Neural progenitor cell (in vitro differentiated cells): ENCODE measurements at regions not wholly inside any gene's neighbourhood (a gene's known extent, or its start where the extent isn't known, plus 50 kb on each side); places are given as distances from the start of the nearest gene placed in this dataset.

Experiments
- DNase-seq: peaks from one replicate; pipeline ENCODE4 v3.0.0-alpha.2; 2016; ENCODE audit warnings: low spot score
- H2AFZ ChIP-seq: fragments of 200-600 bp; sonication (generic); replicated peaks from 2 replicates; pipeline ENCODE4 v1.6.1; 2016; ENCODE audit warnings: antibody characterized with exemption
- H3F3A ChIP-seq: fragments of 200-600 bp; sonication (generic); 2 replicates; pipeline ENCODE4 v1.6.1; 2016; ENCODE audit warnings: antibody characterized with exemption, low read depth
- H3K27ac ChIP-seq: fragments of 200-600 bp; sonication (generic); 2 replicates; pipeline ENCODE4 v1.5.1; 2016; ENCODE audit warnings: mild to moderate bottlenecking
- H3K27me3 ChIP-seq: fragments of 200-600 bp; sonication (generic); 2 replicates; pipeline ENCODE4 v1.6.1; 2016; ENCODE audit warnings: mild to moderate bottlenecking, moderate library complexity
- H3K36me3 ChIP-seq: fragments of 200-600 bp; sonication (generic); 2 replicates; pipeline ENCODE4 v1.5.1; 2016
- H3K4me1 ChIP-seq: fragments of 200-600 bp; sonication (generic); 2 replicates; pipeline ENCODE4 v1.6.1; 2016; ENCODE audit warnings: mixed run types
- H3K4me2 ChIP-seq: fragments of 200-600 bp; sonication (generic); 2 replicates; pipeline ENCODE4 v1.6.1; 2016
- H3K4me3 ChIP-seq: fragments of 200-600 bp; sonication (generic); 2 replicates; pipeline ENCODE4 v1.5.1; 2016
- H3K79me2 ChIP-seq: fragments of 200-600 bp; sonication (generic); 2 replicates; pipeline ENCODE4 v1.6.1; 2016; ENCODE audit warnings: low read depth
- H3K9ac ChIP-seq: fragments of 200-600 bp; sonication (generic); 2 replicates; pipeline ENCODE4 v1.6.1; 2016
- H3K9me3 ChIP-seq: fragments of 200-600 bp; sonication (generic); 2 replicates; pipeline ENCODE4 v1.5.1; 2016; ENCODE audit warnings: low read depth
- H4K20me1 ChIP-seq: fragments of 200-600 bp; sonication (generic); 2 replicates; pipeline ENCODE4 v1.6.1; 2016; ENCODE audit warnings: low read depth
- H3K27ac Mint-ChIP-seq: 3 replicates; pipeline ENCODE4 v1.8.0; 2021; ENCODE audit warnings: mixed read lengths
- H3K27me3 Mint-ChIP-seq: 2 replicates; pipeline ENCODE4 v1.8.0; 2022; ENCODE audit warnings: low read depth, mild to moderate bottlenecking, inconsistent platforms, moderate library complexity, mixed read lengths; ENCODE audit not compliant: insufficient read depth
- H3K36me3 Mint-ChIP-seq: 3 replicates; pipeline ENCODE4 v1.8.0; 2021; ENCODE audit warnings: mixed read lengths
- H3K4me1 Mint-ChIP-seq: 3 replicates; pipeline ENCODE4 v1.8.0; 2021; ENCODE audit warnings: mixed read lengths
- H3K4me3 Mint-ChIP-seq: 3 replicates; pipeline ENCODE4 v1.8.0; 2021; ENCODE audit warnings: mild to moderate bottlenecking, moderate library complexity, mixed read lengths
- H3K9me3 Mint-ChIP-seq: 3 replicates; pipeline ENCODE4 v1.8.0; 2020; ENCODE audit warnings: mixed read lengths
- EZH2 ChIP-seq: fragments of 200-600 bp; sonication (generic); IDR thresholded peaks from 2 replicates; pipeline ENCODE4 v1.6.1; 2017; ENCODE audit warnings: antibody characterized with exemption, mild to moderate bottlenecking, moderate library complexity
- EZH2phosphoT487 ChIP-seq: fragments of 200-600 bp; sonication (generic); IDR thresholded peaks from 2 replicates; pipeline ENCODE4 v1.6.1; 2017; ENCODE audit warnings: antibody characterized with exemption
- TF ChIP-seq, protein P1 (sequence below): fragments of 200-600 bp; sonication (generic); IDR thresholded peaks from 2 replicates; pipeline ENCODE4 v1.5.1; 2017; ENCODE audit warnings: antibody characterized with exemption, mild to moderate bottlenecking

DNA sequence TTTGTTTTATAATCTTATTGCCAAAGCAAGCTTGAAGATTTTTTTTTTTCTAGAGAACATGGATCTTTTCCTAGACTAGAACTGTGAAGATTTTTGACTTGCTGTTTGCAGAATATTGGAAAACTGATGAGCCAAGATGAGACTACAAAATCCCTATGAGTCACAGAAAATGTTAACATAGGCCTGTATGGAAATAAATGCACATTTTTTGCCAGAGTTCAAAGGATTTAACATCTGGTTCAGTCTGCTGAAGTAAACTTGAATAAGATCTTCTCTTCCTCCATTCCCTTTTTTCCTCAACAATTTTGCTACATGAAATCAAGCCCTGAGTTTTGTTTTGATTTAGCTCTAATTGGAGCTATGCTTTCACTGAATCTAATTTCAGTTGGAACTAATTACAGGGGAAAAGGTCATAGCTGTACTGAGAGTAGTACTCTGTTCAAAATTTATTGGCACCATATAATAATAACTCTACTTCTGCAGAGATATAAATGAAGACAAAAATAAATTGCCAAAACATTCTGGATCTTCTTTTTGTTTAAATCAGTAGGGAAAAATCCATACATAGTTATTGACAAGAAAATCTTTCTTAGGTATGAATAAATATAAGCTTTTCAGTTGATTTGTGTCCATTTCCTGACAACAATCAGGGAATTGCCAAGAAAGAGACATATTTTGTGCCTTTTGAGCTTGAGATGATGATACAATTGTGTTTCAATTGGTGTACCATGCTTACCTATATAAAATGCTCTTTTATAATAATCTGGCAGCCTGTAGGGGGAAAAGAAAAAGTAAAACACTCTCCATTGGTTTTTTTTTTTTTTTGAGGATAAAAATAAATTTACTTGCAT is 387.5 kb upstream of the GOT2 start:
- no peak overlapping the region for H3K4me3 Mint-ChIP-seq
- Histone ChIP-seq H3K79me2 (no peaks in the 10 kb centered on the region), H3K4me2 (no peak overlapping the region), H3K9ac (no peak overlapping the region), H3K27me3 (no peaks in the 10 kb centered on the region), H2AFZ (no peak overlapping the region), H3K27ac (no peak overlapping the region), H3K9me3 (peaks cover 4% of the 10 kb centered on the region), H3K4me1 (no peaks in the 10 kb centered on the region), H4K20me1 (no peaks in the 10 kb centered on the region), H3K36me3 (no peaks in the 10 kb centered on the region), H3F3A (no peaks in the 10 kb centered on the region), H3K4me3 (no peak overlapping the region)
- TF ChIP-seq EZH2phosphoT487 (no peak), EZH2 (no peak)
- TF ChIP-seq, protein P1, sequence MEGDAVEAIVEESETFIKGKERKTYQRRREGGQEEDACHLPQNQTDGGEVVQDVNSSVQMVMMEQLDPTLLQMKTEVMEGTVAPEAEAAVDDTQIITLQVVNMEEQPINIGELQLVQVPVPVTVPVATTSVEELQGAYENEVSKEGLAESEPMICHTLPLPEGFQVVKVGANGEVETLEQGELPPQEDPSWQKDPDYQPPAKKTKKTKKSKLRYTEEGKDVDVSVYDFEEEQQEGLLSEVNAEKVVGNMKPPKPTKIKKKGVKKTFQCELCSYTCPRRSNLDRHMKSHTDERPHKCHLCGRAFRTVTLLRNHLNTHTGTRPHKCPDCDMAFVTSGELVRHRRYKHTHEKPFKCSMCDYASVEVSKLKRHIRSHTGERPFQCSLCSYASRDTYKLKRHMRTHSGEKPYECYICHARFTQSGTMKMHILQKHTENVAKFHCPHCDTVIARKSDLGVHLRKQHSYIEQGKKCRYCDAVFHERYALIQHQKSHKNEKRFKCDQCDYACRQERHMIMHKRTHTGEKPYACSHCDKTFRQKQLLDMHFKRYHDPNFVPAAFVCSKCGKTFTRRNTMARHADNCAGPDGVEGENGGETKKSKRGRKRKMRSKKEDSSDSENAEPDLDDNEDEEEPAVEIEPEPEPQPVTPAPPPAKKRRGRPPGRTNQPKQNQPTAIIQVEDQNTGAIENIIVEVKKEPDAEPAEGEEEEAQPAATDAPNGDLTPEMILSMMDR = no peak
- H3K9me3 Mint-ChIP-seq = peaks cover 6% of the 10 kb centered on the region
- no peaks in the 10 kb centered on the region for H3K36me3 Mint-ChIP-seq
- no peak for DNase-seq
- no peak overlapping the region for H3K27ac Mint-ChIP-seq
- no peaks in the 10 kb centered on the region for H3K27me3 Mint-ChIP-seq
- H3K4me1 Mint-ChIP-seq = peaks cover 7% of the 10 kb centered on the region

DNA sequence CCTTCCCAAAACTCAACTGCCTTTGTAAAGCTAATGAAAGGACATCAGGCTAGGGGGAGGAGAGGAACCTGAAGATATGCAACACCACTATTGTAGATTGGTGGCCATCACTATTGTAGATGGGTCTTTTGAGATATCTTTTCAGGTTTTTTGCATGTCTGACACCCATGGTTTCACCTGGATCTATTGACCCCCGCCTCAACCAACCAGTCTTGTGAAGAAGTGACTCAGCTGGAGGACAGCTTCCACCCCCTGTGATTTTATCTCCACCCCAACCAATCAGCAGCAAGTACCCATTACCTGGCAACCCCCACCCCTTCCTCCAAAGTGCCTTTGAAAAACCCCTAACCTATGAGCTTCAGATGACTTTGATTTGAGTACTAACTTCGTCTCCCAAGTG is 382.6 kb upstream of the GOT2 start:
- no peak overlapping the region for H3K4me2 ChIP-seq
- no peak overlapping the region for H3K4me3 ChIP-seq
- Mint-ChIP-seq H3K4me3 (no peak overlapping the region), H3K27me3 (no peaks in the 10 kb centered on the region), H3K27ac (no peak overlapping the region), H3K36me3 (no peaks in the 10 kb centered on the region), H3K4me1 (peaks cover 2% of the 10 kb centered on the region), H3K9me3 (peaks cover 6% of the 10 kb centered on the region)
- no peaks in the 10 kb centered on the region for H3K36me3 ChIP-seq
- H3K79me2 ChIP-seq = no peaks in the 10 kb centered on the region
- no peak overlapping the region for H3K9ac ChIP-seq
- H2AFZ ChIP-seq = no peak overlapping the region
- H3K9me3 ChIP-seq = peaks cover 4% of the 10 kb centered on the region
- H3K4me1 ChIP-seq = no peaks in the 10 kb centered on the region
- no peaks in the 10 kb centered on the region for H3K27me3 ChIP-seq
- H4K20me1 ChIP-seq = no peaks in the 10 kb centered on the region
- TF ChIP-seq EZH2phosphoT487 (no peak), EZH2 (no peak)
- TF ChIP-seq, protein P1 = no peak
- no peaks in the 10 kb centered on the region for H3F3A ChIP-seq
- H3K27ac ChIP-seq = no peak overlapping the region
- DNase-seq = no peak

DNA sequence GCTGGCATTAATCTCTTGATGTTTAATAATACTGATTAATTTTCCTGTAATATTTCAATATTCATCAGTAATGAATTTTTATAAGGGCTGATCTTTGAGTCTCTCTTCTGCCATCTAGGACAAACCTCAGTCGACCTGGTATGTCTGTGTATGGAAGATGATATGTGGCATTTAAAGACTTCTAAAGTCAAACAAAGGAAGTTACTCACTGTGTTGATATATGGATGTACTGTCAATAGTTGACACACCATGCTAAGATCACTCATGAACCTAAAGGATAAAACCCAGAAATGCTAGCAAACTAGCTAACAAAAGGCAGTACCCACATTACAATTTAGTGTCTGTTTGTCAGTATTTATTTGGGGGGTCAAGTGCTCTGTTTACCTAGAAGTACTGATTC is 380.7 kb upstream of the GOT2 start:
- Histone ChIP-seq H3K4me3 (no peak overlapping the region), H3K36me3 (no peaks in the 10 kb centered on the region), H3K4me2 (no peak overlapping the region), H4K20me1 (no peaks in the 10 kb centered on the region), H3K27me3 (no peaks in the 10 kb centered on the region), H3K9ac (no peak overlapping the region), H3K27ac (no peak overlapping the region), H3F3A (no peaks in the 10 kb centered on the region), H3K9me3 (peaks cover 4% of the 10 kb centered on the region), H3K79me2 (no peaks in the 10 kb centered on the region), H3K4me1 (no peaks in the 10 kb centered on the region), H2AFZ (no peak overlapping the region)
- Mint-ChIP-seq H3K36me3 (no peaks in the 10 kb centered on the region), H3K4me1 (no peaks in the 10 kb centered on the region), H3K4me3 (no peak overlapping the region), H3K27ac (no peak overlapping the region), H3K9me3 (peaks cover 4% of the 10 kb centered on the region), H3K27me3 (no peaks in the 10 kb centered on the region)
- no peak for TF ChIP-seq EZH2phosphoT487
- no peak for TF ChIP-seq EZH2
- TF ChIP-seq, protein P1 = no peak
- DNase-seq = no peak
